HL-60 (cell line): ENCODE measurements at regions not wholly inside any gene's neighbourhood (a gene's known extent, or its start where the extent isn't known, plus 50 kb on each side); places are given as distances from the start of the nearest gene placed in this dataset.

Source experiments
- DNase-seq, 2 experiments: peaks; one replicate each; pipeline ENCODE4 v3.0.0-alpha.2; 2010 to 2020; ENCODE audit warnings: low read depth in 1 of 2, low spot score in 1 of 2
- H3K27ac ChIP-seq: fragments of 250-450 bp; sonication (Bioruptor Pico); replicated peaks from 2 replicates; pipeline ENCODE4 v1.5.1; 2020; ENCODE audit warnings: mild to moderate bottlenecking, moderate library complexity
- H3K27me3 ChIP-seq: fragments of 250-450 bp; sonication (Bioruptor Pico); 2 replicates; pipeline ENCODE4 v1.5.1; 2021; ENCODE audit warnings: mild to moderate bottlenecking, moderate library complexity; ENCODE audit not compliant: insufficient read depth, poor library complexity, severe bottlenecking
- H3K4me3 ChIP-seq: replicated peaks from 2 replicates; pipeline ENCODE4 v1.5.1; 2011; ENCODE audit warnings: mild to moderate bottlenecking, control low read depth, low read length; ENCODE audit not compliant: insufficient read depth
- GABPA ChIP-seq: IDR thresholded peaks from 2 replicates; pipeline ENCODE4 v1.6.1; 2012; ENCODE audit warnings: low read depth
- POLR2AphosphoS5 ChIP-seq: IDR thresholded peaks from 2 replicates; pipeline ENCODE4 v1.6.1; 2012; ENCODE audit warnings: low read depth
- SPI1 ChIP-seq: IDR thresholded peaks from 2 replicates; pipeline ENCODE4 v1.6.1; 2012; ENCODE audit warnings: low read depth, mild to moderate bottlenecking, borderline replicate concordance
- TF ChIP-seq, protein P1 (sequence below): IDR thresholded peaks from one replicate; pipeline ENCODE4 v1.5.1; 2011; ENCODE audit warnings: low read length, control low read depth, inconsistent platforms; ENCODE audit not compliant: insufficient read depth
- TF ChIP-seq, protein P2 (sequence below): IDR thresholded peaks from 2 replicates; pipeline ENCODE4 v1.6.1; 2012; ENCODE audit warnings: low read depth; ENCODE audit not compliant: insufficient replicate concordance

DNA sequence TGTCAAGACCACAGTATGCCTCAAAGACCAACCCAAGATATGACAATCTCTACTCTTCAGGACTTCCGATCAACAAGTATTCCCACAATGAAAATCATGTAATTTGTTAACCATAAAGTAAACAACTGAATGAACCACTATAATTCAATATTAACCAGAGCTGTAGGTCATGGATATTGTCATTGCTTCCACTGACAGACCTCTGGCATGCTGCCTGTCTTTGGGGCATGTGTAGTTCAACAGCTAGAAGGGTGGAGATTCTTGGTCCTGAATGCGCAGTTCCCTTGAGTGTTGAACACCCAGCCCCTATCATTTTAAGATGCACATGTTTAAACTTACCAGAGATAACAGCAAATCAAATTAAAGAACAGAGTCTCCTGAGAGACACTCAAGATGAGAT lies 283.0 kb downstream of the CEMIP2 start:
- TF ChIP-seq GABPA = no peak
- no peak for TF ChIP-seq POLR2AphosphoS5
- TF ChIP-seq, protein P1, sequence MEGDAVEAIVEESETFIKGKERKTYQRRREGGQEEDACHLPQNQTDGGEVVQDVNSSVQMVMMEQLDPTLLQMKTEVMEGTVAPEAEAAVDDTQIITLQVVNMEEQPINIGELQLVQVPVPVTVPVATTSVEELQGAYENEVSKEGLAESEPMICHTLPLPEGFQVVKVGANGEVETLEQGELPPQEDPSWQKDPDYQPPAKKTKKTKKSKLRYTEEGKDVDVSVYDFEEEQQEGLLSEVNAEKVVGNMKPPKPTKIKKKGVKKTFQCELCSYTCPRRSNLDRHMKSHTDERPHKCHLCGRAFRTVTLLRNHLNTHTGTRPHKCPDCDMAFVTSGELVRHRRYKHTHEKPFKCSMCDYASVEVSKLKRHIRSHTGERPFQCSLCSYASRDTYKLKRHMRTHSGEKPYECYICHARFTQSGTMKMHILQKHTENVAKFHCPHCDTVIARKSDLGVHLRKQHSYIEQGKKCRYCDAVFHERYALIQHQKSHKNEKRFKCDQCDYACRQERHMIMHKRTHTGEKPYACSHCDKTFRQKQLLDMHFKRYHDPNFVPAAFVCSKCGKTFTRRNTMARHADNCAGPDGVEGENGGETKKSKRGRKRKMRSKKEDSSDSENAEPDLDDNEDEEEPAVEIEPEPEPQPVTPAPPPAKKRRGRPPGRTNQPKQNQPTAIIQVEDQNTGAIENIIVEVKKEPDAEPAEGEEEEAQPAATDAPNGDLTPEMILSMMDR = no peak
- TF ChIP-seq, protein P2, sequence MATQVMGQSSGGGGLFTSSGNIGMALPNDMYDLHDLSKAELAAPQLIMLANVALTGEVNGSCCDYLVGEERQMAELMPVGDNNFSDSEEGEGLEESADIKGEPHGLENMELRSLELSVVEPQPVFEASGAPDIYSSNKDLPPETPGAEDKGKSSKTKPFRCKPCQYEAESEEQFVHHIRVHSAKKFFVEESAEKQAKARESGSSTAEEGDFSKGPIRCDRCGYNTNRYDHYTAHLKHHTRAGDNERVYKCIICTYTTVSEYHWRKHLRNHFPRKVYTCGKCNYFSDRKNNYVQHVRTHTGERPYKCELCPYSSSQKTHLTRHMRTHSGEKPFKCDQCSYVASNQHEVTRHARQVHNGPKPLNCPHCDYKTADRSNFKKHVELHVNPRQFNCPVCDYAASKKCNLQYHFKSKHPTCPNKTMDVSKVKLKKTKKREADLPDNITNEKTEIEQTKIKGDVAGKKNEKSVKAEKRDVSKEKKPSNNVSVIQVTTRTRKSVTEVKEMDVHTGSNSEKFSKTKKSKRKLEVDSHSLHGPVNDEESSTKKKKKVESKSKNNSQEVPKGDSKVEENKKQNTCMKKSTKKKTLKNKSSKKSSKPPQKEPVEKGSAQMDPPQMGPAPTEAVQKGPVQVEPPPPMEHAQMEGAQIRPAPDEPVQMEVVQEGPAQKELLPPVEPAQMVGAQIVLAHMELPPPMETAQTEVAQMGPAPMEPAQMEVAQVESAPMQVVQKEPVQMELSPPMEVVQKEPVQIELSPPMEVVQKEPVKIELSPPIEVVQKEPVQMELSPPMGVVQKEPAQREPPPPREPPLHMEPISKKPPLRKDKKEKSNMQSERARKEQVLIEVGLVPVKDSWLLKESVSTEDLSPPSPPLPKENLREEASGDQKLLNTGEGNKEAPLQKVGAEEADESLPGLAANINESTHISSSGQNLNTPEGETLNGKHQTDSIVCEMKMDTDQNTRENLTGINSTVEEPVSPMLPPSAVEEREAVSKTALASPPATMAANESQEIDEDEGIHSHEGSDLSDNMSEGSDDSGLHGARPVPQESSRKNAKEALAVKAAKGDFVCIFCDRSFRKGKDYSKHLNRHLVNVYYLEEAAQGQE = no peak
- no peak for TF ChIP-seq SPI1
- Histone ChIP-seq H3K27ac (no peak overlapping the region), H3K4me3 (no peak overlapping the region), H3K27me3 (no peaks in the 10 kb centered on the region)
- no peak for DNase-seq

DNA sequence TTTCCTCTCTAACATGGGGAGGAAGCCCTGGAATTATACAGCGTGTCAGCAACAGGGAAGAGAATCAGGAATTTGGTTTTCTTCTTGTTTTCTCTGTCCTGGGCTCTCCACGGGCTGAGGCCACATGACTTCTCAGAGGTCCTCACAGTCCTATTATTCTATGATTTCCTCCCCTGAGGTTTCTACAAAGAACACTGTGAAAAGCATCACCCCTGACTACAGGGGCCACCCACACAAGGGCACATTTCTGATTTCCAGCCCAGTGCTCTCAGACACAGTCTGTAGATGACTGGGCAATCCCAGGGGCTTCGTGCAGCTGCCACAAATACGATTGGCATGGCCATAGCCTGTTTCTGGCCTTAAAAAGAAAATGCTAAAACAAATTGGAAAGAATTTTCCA lies 284.9 kb downstream of the CEMIP2 start:
- Histone ChIP-seq H3K27me3 (no peaks in the 10 kb centered on the region), H3K4me3 (no peak overlapping the region), H3K27ac (no peak overlapping the region)
- TF ChIP-seq, protein P1 = no peak
- TF ChIP-seq GABPA (no peak), POLR2AphosphoS5 (no peak), SPI1 (no peak)
- TF ChIP-seq, protein P2 = no peak
- no peak for DNase-seq

DNA sequence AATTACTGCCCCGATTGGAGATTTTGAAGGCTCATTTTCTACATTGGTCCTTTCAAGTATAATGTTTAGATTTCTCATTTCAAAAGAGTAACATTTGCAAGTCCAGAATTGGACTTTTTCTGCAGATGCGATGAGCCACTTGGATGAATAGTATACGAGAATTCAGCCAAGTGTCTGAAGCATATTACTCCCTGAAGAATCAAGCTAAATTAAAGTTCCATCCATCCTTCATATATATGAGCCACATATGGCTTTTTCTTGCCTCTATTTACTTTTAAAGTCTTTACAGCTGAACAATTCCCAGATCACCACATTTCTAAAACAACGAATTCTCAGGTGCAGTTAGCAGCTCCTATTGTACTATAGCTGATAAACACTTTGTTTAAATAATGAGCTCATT lies 288.7 kb downstream of the CEMIP2 start:
- DNase-seq = no peak
- no peak for TF ChIP-seq GABPA
- no peak overlapping the region for H3K27ac ChIP-seq
- H3K27me3 ChIP-seq = no peaks in the 10 kb centered on the region
- H3K4me3 ChIP-seq = no peak overlapping the region

DNA sequence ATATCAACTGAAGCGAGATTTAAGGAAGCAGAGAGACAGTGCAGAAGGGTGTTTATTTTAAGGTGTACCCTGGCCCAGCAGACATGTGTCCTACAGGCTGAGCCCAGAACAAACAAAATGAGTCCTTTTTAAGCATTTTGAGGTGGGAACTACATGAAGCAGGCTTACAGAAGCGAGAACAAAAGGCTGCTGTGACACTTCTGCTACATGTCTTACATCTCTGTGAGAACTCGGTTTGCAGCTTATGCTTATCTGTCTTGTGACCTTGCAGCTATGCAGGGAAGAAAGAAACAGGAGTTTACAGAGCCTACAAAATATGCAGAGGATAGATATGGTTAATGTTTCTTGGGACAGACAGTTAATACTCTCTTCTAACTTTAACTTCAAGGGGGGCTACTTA lies 295.9 kb downstream of the CEMIP2 start:
- no peak overlapping the region for H3K27ac ChIP-seq
- TF ChIP-seq POLR2AphosphoS5 (no peak), GABPA (no peak), SPI1 (no peak)
- TF ChIP-seq, protein P2 = no peak
- TF ChIP-seq, protein P1 = no peak

More for the DNA sequence above, 295.9 kb downstream of the CEMIP2 start:
- H3K4me3 ChIP-seq = no peak overlapping the region
- no peaks in the 10 kb centered on the region for H3K27me3 ChIP-seq
- no peak for DNase-seq
